ENCODE measurements at regions not wholly inside any gene's neighbourhood (a gene's known extent, or its start where the extent isn't known, plus 50 kb on each side); places are given as distances from the start of the nearest gene placed in this dataset.

DNA sequence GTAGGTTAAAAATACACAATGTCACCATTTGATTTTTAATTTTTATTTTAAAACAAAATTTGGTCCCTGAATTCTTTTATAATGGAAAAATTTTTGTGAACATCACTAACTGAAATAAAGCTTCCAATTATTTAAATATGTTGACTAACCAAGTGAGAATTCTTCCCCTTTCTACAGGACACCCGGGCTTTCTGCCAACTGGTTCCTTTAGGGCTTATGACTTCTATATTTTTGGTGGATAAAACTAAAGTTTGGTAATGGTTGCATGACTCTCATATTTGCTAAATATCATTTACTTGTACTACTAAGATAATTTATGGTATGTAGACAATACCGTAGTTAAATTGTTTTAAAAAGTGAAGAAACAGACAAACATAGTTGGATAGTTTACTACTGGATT lies 291.0 kb upstream of the DOK6 start:
- no peak for DNase-seq

DNA sequence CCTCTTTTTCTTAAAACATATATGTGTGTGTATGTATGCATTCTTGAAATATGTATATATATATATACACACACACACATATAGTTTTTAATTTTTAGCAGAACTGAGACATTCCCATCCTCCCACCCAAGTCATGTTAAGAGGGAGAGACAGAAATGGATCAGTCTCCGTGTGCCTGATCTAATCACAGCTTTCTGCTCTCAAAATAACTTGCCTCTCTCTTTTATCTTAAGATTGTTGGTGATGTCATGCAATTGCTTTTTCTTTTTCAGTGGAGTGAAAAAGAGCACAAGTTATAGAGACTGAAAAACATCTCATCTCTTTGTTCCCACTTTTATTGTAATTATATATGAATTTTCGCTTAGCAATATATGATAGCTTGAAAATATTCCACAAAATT lies 279.9 kb upstream of the DOK6 start:
- no peak for DNase-seq

GRCh38 chr18:69123421-69123820 lies 277.3 kb upstream of the DOK6 start:
- no peak for DNase-seq

DNA sequence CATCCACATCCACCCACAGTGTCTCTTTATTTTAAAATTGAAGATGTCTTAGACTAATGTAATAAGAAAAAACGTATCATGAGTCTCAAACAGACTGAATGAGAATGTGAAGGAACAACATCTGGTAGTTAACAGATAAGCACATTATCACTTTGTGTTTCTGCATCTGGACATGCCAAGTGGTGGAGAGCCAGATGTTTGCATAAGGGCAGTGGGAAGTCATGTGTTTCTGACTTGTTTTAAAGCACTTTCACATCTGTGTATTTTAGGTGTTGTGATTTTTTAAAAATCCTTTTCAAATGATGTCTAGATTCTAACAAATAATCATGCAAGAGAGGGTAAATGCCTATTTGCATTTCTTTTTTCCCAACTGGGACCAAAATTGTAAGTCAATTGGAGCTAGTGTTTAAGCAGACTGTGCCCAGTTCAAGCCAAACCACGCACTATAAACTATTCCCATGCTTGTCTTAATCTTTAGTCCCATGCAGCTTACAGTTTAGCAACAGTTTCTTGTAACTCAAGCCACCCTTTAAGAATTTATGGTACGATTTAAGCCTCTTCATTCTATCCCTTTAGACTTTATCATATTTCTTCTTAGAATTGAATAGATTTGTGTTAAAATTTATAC lies 272.7 kb upstream of the DOK6 start:
- no peak for DNase-seq

GRCh38 chr18:69128566-69128965 lies 272.1 kb upstream of the DOK6 start:
- no peak for DNase-seq

DNA sequence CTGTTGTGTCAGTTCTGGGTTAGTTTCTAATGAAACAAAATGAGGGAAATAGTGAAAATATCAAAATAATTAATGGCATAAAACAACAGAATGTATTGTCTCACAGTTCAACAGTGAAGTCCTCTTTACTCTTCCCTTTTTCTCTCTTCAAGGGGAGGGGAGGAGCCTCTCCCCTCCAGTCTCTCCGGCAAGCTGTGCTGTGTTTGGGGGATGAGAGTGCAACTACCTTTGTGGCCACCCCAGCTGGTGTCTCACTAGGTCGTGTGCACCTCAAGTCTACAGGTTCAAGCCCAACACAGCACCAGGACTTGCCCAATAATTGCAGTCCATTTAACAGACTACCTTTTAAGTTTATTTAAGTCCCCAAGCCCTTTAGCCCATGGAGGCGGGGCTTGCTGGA lies 271.7 kb upstream of the DOK6 start:
- DNase-seq: no peak

DNA sequence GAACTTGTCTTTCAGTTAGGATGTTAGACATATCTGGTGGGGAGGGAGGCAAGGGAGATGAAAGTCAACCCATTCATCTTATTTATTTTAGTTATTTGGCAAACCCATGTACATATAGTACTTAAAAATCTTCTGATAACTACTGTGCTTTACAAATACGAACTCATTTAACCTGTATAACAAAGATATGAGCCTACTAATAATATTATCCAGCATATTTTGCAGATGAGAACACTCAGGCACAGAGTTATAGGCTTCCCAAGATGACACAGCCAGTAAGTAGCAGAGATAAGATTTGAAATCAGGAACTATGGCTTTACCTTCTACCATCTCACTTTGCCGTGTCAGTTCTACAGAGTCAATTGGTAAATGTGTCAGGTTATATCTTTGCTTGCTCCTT lies 262.6 kb upstream of the DOK6 start:
- DNase-seq: no peak

DNA sequence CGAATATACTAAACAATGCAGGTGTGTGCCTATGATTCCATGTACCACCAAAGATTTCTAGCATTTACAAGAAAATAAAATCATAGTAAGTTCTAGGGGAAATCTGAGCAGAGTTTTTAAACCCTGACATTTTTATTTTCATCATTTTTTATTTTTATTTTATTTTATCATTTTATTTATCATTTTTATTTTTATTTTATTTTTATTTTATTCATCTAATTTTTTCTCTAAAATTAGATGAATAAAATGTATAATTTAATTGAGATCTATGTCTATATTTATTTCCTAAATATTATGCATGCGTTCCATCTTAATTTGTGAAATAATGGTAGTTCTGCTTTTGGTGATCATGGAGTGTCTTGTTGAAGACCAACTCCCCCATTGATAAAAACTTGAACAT lies 257.6 kb upstream of the DOK6 start:
- DNase-seq: no peak

- no peak for DNase-seq
Observed at GRCh38 chr18:69152436-69152835, 248.3 kb upstream of the DOK6 start.

DNA sequence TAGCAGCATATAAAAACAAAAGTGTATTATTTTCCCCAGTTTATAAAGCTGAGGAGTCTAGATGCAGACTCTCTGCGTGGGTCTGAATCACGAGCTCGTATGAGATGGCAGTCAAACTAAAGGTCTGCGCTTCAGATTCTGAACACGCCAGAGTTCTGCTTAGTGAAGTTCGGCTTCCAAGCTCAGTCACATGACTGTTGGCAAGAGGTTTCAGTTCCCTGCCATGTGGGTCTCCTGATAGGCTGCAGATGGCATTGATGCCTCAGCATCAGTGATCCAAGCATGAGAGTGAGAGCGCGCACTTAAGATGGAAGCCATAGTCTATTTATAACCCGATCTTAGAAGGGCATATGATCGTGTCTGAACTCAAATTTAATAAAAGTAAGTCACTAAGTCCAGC lies 242.8 kb upstream of the DOK6 start:
- DNase-seq: no peak

- no peak for DNase-seq
Observed at GRCh38 chr18:69158944-69159343, 241.7 kb upstream of the DOK6 start.

DNA sequence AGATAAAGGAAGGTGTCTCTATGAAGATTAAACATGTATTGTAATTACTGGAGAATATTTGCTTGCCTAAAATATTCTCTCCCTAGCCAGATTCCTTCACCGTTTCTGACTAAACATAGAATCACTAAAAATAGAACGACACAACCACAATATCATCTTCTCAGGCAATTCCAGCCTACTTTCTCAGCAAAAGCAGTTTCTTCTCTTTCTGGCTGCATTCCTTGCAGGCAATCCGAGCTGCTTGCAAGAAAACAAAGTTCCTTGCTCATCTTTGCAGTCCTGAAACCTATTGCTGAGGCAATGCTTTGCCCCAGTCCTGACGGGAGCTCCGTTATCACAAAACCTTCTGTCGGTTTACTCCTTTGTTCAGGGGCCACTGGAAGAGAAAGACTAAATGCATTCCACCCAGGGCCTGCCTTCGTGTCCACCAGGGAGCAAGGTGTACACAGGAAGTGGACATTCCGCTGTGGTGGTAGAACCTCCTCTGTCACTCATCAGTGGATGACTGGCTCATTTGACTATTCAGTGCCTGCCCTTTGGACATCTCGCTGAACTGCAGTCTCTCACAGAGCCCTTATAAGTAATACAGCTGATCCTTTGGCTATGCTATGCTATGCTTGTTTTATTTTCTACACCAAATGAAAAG lies 239.2 kb upstream of the DOK6 start:
- no peak for DNase-seq

GRCh38 chr18:69162649-69163048 lies 238.0 kb upstream of the DOK6 start:
- no peak for DNase-seq

GRCh38 chr18:69172046-69172445 lies 228.6 kb upstream of the DOK6 start:
- no peak for DNase-seq

- no peak for DNase-seq
Observed at GRCh38 chr18:69175681-69176080, 225.0 kb upstream of the DOK6 start.

- DNase-seq: no peak
Observed at GRCh38 chr18:69176741-69177140, 223.9 kb upstream of the DOK6 start.

DNA sequence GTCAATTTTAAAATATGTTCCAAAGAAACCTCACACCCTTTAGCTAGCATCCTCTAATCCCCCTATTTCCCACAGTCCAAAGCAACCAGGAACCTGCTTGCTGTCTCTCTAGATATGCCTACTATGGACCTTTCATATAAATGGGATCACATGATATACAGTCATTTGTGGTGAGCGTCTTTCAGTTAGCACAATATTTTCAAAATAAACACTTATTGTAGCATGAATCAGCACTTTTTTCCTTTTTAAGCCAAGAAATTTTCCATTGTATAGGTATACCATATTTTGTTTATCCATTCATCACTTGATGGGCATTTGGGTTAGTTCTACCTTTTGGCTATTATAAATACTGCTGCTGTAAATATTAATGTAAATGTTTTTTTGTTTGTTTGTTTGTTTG lies 223.0 kb upstream of the DOK6 start:
- DNase-seq: no peak

- DNase-seq: no peak
Observed at GRCh38 chr18:69186162-69186561, 214.5 kb upstream of the DOK6 start.

GRCh38 chr18:69196336-69196735 lies 204.4 kb upstream of the DOK6 start:
- DNase-seq: no peak

GRCh38 chr18:69205925-69206324 lies 194.8 kb upstream of the DOK6 start:
- DNase-seq: no peak

- no peak for DNase-seq
Observed at GRCh38 chr18:69208545-69208944, 192.1 kb upstream of the DOK6 start.

GRCh38 chr18:69209761-69210160 lies 190.9 kb upstream of the DOK6 start:
- DNase-seq: no peak

- no peak for DNase-seq
Observed at GRCh38 chr18:69213842-69214241, 186.8 kb upstream of the DOK6 start.

DNA sequence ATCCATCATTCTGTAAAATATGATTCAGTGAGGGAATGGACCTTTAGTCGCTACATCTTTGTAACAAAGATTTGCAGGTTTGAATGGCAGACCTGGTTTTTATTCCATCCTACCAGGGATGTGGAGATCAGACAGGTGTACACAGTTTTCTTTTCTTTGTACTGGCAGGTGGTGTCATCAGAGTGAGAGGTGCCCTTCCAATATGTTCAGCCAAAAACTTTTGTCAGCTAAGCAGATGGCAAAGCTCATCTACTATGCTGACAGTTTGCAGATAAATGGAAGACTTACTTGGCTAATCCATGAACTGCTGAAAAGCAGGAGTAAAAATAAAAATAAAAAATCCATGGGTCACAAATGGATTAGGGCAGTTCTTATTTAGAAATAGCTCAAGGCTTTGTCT lies 185.5 kb upstream of the DOK6 start:
- peak; percentile 78 for DNase-seq

GRCh38 chr18:69216321-69216720 lies 184.4 kb upstream of the DOK6 start:
- DNase-seq: peak; percentile 63
